ENCODE measurements at regions not wholly inside any gene's neighbourhood (a gene's known extent, or its start where the extent isn't known, plus 50 kb on each side); places are given as distances from the start of the nearest gene placed in this dataset.
"Not testable (repeated sequence)": the region's sequence is repeated elsewhere in the genome, so short reads cannot be mapped to it uniquely, and the experiment has no call there.

DNA sequence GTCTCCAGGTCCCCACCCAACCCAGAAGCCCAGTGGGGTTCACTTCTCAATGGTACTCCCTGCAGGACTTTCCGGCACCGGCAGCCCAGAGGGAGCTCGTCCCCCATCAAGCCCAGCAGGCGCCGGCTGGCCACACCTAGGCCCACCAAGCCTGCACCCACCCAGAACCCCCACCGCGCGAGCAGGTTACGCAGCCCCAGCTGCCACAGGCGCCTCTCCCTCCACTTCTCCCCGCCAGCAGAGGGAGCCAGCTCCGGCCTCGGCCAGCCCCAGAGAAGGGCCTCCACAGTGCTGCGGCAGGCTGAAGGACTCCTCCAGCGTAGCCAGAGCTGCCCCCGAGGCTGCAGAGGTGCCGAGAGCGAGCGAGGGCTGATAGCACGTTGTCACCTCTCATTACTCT, 722.3 kb downstream of the PLA2G4A start:
- DNase-seq = no peak

DNA sequence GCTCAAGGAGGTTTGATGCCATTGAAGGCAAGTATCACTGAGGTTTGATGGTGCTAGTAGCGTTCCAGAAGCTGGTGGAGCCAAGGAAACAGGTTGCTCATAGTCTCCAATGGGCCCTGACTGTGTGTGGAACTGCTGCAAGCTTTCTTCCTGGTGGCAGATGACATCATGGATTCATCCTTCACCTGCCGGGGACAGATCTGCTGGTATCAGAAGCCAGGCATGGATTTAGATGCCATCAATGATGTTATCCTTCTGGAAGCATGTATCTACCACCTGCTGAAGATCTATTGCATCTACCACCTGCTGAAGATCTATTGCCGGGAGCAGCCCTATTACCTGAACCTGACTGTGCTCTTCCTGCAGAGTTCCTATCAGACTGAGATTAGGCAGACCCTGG, 734.4 kb downstream of the PLA2G4A start:
- no peak for DNase-seq

DNA sequence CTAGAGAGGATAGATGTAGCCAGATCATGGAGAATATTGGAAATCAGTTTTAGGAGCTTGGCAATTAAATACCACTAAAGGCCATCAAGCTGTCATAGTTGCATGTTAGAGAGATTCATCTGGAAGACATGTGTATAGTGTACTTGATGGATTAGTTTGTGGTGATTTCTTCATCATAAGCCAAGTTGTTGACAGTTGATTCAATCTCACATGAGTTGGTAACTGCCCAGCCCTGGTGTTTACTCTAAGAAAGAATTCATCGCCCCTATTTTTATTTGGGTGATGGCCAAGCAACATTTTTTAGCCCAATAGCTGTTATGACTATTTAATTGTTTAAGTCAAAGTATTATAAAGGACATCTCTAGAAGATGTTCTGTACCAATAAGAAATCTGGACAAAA, 737.6 kb downstream of the PLA2G4A start:
- DNase-seq = no peak

DNA sequence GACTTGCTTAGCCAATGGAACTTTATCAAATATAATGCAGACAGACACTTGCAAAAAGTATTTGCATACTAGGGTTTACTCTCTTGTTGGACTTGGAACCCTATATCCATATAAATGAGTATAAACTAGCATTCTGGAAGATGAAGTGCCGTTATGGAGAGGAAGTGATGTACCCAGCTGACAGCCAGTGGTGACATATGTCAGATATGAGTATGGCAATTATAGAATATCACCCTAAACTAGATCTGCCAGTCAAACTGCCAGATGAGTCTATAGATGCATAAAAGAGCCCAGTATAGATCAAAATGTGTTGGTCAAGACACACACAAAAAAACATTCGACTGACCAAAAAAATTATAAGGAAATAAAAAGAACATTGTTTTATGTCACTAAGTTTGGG, 739.3 kb downstream of the PLA2G4A start:
- DNase-seq = no peak

GRCh38 chr1:187570166-187570565, 741.4 kb downstream of the PLA2G4A start:
- DNase-seq = no peak

DNA sequence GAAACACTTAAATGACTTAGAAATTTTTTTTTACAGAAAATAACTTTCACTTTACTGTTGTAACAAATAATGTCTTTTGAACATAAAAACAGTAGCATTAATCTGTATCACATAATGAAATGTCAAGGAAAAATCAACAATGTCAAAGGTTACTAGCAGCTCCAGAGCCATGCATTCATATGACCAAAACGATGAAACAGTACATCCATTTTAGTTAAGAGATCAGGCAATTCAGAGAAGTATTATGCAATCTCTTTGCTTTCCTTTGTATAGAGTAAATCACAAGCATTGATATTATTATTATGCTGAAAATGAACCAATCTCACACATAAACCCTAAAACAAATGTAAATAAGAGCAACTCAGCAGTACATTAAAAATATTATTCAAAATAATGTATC, 748.9 kb downstream of the PLA2G4A start:
- DNase-seq = no peak

GRCh38 chr1:187588917-187589316, 760.2 kb downstream of the PLA2G4A start:
- no peak for DNase-seq

DNA sequence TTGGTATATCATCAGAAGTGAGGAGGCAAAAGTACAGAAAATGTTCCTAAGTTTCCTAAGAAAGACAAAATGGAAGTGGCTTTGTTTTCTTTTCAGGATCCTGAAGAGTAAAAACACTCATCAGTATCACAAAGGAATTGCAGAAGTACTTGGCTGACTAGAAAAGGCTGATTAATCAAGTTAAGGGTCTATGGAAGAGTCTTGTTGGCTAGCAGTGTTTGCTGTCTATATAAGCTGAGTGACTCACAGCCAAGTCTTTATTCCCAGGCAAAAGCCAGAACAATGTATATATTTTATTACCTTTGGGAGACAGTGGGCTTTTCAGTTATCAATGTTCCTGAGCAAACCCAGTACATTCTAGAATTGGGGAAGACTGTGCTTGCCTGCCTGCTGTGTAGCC, 777.0 kb downstream of the PLA2G4A start:
- DNase-seq = no peak

GRCh38 chr1:187615853-187616735, 787.3 kb downstream of the PLA2G4A start:
- not testable (repeated sequence) for DNase-seq

DNA sequence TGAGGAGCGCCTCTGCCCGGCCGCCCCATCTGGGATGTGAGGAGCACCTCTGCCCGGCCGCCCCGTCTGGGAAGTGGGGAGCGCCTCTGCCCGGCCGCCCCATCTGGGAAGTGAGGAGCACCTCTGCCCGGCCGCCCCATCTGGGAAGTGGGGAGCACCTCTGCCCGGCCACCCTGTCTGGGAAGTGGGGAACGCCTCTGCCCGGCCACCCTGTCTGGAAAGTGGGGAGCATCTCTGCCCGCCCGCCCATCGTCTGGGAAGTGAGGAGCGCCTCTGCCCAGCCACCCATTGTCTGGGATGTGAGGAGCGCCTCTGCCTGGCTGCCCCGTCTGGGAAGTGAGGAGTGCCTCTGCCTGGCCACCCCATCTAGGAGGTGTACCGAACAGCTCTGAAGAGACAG, 788.1 kb downstream of the PLA2G4A start:
- DNase-seq = not testable (repeated sequence)

DNA sequence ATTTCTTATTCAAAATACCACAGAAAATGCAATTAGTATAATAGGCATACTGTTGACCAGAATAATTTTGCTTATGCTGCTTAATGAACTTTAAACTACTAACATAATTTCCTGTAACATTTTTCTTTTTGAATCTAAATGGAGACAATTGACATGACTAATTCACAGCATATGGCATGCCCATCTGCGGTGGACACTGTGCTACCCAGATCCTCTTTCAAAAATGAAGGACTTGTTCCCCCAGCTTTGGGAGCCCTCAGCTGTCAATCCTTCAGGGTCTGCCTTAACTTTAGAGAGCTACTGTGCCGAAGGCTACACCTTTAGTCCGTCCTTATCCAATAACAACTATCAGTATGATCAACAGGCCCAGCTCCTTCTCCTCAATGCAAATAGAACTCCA, 789.0 kb downstream of the PLA2G4A start:
- DNase-seq = no peak

DNA sequence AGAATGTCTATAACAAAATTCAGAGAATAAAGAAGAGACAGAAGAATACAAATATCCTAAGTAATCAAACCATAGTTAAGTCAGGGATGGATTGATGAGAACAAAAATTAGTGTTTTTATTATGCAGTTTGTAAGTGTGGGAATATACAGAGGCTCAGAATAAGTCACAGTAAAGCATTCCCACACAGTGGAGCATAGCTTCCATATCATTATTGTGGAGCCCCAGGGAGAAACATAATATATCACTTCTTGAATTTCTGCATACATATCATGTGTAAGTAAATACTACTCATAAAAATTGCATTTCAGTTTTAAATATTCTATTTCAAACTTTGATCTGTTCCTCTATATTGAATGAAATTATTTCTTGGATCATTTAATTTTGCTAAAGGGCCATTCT, 790.4 kb downstream of the PLA2G4A start:
- DNase-seq = no peak

DNA sequence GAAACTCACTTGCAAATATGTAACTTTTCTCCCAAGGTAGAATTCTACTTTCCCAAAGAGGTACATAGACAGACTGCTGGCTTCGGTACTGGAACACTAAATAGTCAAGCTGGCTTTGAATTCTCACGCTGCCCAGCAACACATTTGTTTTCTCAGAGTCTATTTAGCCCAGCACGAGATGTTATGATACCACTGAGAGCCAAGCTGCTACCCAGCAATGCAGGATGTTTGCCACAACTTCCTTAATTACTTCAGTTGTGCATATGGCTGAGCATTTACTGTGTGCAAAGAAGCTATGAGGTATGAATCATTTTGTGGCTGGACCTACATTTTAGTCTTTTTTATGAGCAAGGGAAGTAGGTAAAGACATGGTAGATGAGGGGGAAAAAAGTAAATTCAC, 793.2 kb downstream of the PLA2G4A start:
- no peak for DNase-seq

DNA sequence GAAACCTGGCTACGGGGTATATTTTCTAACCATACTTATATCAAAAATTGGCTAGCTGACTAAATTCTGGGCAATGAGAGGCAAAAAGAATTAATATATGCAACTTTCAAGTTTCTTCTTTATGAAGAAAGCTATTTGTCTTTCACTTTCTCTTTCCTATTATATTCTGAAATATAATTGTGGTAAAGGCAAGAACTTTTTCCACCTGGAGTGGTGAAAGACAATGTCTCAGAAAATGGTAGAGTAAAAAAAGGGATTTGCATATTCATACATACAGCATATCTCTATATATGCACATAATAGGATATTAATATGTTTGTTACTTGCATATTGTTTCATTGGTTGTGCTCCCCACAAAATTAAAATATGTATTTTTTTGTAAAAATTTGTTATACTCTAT, 793.8 kb downstream of the PLA2G4A start:
- DNase-seq = no peak

GRCh38 chr1:187624812-187625545, 796.2 kb downstream of the PLA2G4A start:
- DNase-seq = no peak

DNA sequence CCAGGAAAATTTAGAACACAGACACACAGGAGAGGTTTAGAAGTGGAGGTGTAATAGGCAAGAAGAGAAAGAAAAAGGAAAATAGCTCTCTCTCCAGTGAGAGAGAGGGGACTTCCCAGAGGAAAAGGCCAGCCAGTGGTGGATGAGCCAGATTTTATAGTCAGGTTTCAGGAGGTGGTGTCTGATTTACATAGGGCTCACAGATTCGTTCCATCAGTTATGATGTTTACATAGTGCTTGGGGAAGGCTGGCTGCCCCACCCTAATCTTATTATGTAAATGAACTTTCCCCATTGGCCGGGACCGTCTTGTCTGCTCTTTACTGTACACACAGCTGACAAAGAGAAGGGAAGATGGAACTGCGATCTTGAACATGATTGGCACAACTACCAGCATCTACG, 797.3 kb downstream of the PLA2G4A start:
- DNase-seq = no peak

- DNase-seq = no peak
Observed at GRCh38 chr1:187627516-187627915, 798.8 kb downstream of the PLA2G4A start.

DNA sequence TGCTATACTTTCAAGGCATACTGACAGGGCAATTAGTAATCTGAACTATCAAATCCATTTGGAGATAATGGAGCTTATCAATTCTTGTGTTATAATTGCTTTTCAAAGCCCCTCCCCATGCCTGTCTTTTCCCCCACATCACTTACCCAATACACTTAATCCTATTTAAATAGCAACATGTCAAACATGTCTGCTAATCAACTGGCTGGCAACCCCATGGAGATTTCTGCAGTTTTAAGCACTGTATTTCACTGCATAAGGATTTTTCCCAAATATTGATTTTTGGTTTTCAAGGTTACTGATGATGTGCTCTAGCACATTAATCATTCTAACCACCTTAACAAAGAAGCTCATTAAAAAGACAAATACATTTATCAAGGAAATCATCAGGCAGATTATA, 800.3 kb downstream of the PLA2G4A start:
- no peak for DNase-seq

GRCh38 chr1:187630653-187631380, 802.1 kb downstream of the PLA2G4A start:
- no peak for DNase-seq

DNA sequence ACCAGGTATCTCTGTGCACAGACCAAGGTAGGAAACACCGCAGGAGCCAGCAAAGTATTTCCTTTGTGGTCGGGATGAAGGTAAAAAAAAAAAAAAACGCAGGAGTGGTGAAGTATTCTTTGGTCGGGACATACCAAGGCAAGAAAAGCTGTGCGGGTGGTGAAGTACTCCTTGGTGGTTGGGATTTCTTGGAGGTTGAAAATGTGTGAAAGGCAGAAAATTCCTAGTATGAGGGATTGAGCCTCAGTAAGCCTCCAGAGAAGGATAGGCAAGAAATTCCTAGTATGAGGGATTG, 802.6 kb downstream of the PLA2G4A start:
- no peak for DNase-seq

DNA sequence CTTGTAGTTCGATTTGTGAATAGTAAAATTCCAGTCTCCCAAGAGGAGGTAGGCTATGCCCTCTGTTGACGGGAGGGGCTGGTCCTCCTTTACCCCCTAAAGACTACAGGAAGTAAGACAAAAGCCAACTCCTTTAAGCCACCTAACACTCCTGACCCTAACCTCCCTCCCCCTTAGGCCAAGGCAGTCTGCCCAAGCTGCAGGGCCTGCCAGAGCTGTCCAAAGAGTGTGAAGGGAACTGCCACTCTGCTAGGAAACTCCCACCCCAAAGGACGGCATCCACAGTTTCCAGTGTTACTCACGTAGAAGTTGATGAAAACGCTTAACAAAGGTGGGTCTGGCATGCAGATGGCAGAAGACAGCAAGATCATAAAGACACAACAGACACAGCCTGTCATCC, 803.2 kb downstream of the PLA2G4A start:
- no peak for DNase-seq

DNA sequence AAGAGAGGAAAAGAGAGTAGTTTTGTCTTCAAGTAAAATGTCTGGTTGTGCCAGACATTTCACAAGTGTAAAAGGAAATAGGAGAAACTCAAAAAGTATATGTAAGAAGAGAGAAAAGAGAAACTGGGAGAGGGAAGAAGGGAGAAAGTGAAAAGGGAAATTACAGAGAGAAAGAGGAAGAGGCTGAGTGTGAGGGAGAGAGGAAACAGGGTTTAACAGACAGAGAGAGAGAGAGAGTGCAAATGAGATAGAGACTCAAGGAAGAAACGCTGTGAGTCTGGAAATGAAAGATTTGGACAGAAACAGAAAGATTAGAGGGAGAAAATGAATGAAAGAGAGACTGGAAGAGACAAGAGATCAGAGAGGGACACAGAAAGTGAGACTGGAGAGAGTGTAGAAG, 806.2 kb downstream of the PLA2G4A start:
- DNase-seq = no peak

DNA sequence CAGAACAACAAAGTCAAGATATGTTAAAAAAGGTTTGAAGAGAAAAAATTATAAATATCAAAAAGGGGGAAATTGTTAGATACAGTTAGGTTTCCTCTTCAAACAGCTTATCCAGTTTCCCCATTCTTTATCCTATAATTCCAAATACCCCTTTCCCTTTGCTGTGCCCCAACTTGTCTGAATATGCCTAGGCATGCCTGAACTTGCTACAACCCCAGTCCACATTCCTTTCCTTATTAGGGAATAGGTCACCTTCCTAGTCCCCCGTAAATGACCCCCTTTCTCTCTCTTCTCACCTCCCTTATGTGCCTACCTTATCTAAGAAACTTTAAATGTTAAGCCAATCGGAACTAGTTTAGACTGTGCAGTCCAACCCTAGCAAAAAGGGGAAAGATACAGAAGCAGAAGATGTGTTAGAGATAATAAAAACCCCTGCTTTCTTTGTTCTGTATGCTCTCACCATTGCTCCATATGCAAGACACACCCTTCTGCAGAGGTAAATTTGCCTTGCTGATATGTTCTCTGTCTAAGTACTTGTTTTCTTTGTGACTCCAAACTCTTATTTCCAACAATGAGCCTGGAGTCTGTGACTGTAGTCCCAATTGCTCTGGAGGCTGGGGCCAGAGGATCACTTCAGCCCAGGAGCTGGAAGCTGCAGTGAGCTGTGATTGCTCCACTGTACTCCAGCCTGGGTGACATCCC, 810.1 kb downstream of the PLA2G4A start:
- no peak for DNase-seq
